ENCODE measurements at regions not wholly inside any gene's neighbourhood (a gene's known extent, or its start where the extent isn't known, plus 50 kb on each side); places are given as distances from the start of the nearest gene placed in this dataset.

GRCh38 chr6:105804424-105804823 lies 281.7 kb upstream of the PRDM1 start:
- TF ChIP-seq YY1 (IDR thresholded peaks at IDR 0.05; ENCODE audit: insufficient read depth, insufficient read length) (no peak), ZNF274 (IDR thresholded peaks at IDR 0.05; ENCODE audit: low read depth, low read length) (no peak), SUZ12 (IDR thresholded peaks at IDR 0.05; ENCODE audit: extremely low read depth, insufficient read depth, insufficient read length) (no peak)
